PC-3 (cell line): ENCODE measurements at regions not wholly inside any gene's neighbourhood (a gene's known extent, or its start where the extent isn't known, plus 50 kb on each side); places are given as distances from the start of the nearest gene placed in this dataset.

Experiments used
- ATAC-seq: fragments of 200-7000 bp; cut with Tn5 transposase; 2 replicates; pipeline ENCODE4 v1.9.1; 2020; ENCODE audit warnings: mild to moderate bottlenecking, moderate library complexity
- BruUV-seq: library from RNA; stranded (reverse); fragments of 400-500 nt; replicated peaks from 2 replicates; lab custom pipeline; 2021; lab: Mats Ljungman, UMichigan
- CTCF ChIA-PET: fragments of 300-600 bp; sonication (Branson Sonifier 250); formaldehyde crosslinking; loops from one replicate; lab custom pipeline; 2022; ENCODE audit warnings: antibody characterized with exemption; lab: Charles Lee
- POLR2A ChIA-PET: fragments of 300-600 bp; sonication (Branson Sonifier 250); formaldehyde crosslinking; loops from one replicate; lab custom pipeline; 2022; ENCODE audit warnings: antibody characterized with exemption; ENCODE audit not compliant: unreplicated experiment; lab: Charles Lee
- DNase-seq: peaks from one replicate; pipeline ENCODE4 v3.0.0-alpha.2; 2015
- H2AFZ ChIP-seq: fragments of 300-600 bp; sonication (generic); 2 replicates; pipeline ENCODE4 v1.6.0; 2016; ENCODE audit warnings: antibody characterized with exemption, low read length
- H3F3A ChIP-seq: fragments of 300-600 bp; sonication (generic); one replicate; pipeline ENCODE4 v1.6.0; 2017; ENCODE audit warnings: antibody characterized with exemption, low read length, control low read depth, mild to moderate bottlenecking; ENCODE audit not compliant: unreplicated experiment
- H3K27ac ChIP-seq: fragments of 300-600 bp; sonication (generic); 2 replicates; pipeline ENCODE4 v1.5.1; 2016; ENCODE audit warnings: mild to moderate bottlenecking, low read length
- H3K27me3 ChIP-seq: fragments of 300-600 bp; sonication (generic); 2 replicates; pipeline ENCODE4 v1.6.1; 2016; ENCODE audit warnings: low read length, mixed read lengths
- H3K36me3 ChIP-seq: fragments of 300-600 bp; sonication (generic); 2 replicates; pipeline ENCODE4 v1.6.1; 2016; ENCODE audit warnings: low read depth, mixed run types, low read length, mixed read lengths
- H3K4me1 ChIP-seq: fragments of 300-600 bp; sonication (generic); 2 replicates; pipeline ENCODE4 v1.5.1; 2016; ENCODE audit warnings: low read length; ENCODE audit not compliant: insufficient read depth
- H3K4me2 ChIP-seq: fragments of 300-600 bp; sonication (generic); 2 replicates; pipeline ENCODE4 v1.6.0; 2016; ENCODE audit warnings: low read length
- H3K4me3 ChIP-seq: fragments of 300-600 bp; sonication (generic); 2 replicates; pipeline ENCODE4 v1.5.1; 2016; ENCODE audit warnings: mild to moderate bottlenecking, low read length, mixed read lengths
- H3K79me2 ChIP-seq: fragments of 300-600 bp; sonication (generic); 2 replicates; pipeline ENCODE4 v1.6.1; 2017; ENCODE audit warnings: low read length, mixed read lengths
- H3K9ac ChIP-seq: fragments of 300-600 bp; sonication (generic); 2 replicates; pipeline ENCODE4 v1.6.0; 2016; ENCODE audit warnings: mild to moderate bottlenecking, low read length
- H3K9me2 ChIP-seq: fragments of 300-600 bp; sonication (generic); replicated peaks from 2 replicates; pipeline ENCODE4 v1.6.1; 2016; ENCODE audit warnings: mixed run types, low read length, mixed read lengths
- H3K9me3 ChIP-seq: fragments of 300-600 bp; sonication (generic); 2 replicates; pipeline ENCODE4 v1.6.1; 2016; ENCODE audit warnings: low read length, mixed read lengths
- H4K20me1 ChIP-seq: fragments of 300-600 bp; sonication (generic); 2 replicates; pipeline ENCODE4 v1.6.1; 2016; ENCODE audit warnings: low read length, mixed read lengths
- EZH2 ChIP-seq: fragments of 300-600 bp; sonication (generic); IDR thresholded peaks from one replicate; pipeline ENCODE4 v1.6.1; 2017; ENCODE audit warnings: antibody characterized with exemption, mild to moderate bottlenecking, low read length; ENCODE audit not compliant: unreplicated experiment
- EZH2phosphoT487 ChIP-seq: fragments of 300-600 bp; sonication (generic); IDR thresholded peaks from 2 replicates; pipeline ENCODE4 v1.6.1; 2018; ENCODE audit warnings: mild to moderate bottlenecking, antibody characterized with exemption, low read length, borderline replicate concordance
- intact Hi-C: fragments of 100-400 bp; cut with micrococcal nuclease; formaldehyde crosslinking; loops from 2 replicates; pipeline ENCODE4 v1.9.0; 2023
- TF ChIP-seq, protein P1 (sequence below): fragments of 300-600 bp; sonication (generic); conservative IDR thresholded peaks from 2 replicates; pipeline ENCODE4 v1.5.1; 2017; ENCODE audit warnings: antibody characterized with exemption, low read depth, mild to moderate bottlenecking, low read length

DNA sequence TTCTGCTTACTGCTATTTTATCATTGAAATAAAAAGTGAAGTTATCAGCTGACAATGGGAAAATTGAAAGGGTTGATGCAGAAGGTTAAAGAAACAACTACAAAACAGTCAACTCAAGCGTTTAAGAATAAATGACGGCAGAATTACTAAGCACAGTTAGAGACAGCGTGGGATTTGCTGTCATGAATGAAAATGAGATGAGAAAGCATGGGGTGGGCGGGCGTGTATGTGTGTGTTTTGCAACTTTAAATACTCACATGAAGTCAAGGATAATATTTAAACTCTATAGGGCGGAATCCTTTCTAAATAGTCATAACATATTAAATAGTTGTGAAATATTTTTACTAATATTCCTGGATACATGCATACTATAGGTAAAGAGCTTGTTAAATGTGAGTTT lies 450.8 kb downstream of the ETV1 start:
- Histone ChIP-seq H3K27ac (0 out of 2 replicates have a peak overlapping the region, but pooled peaks have one; percentile 7), H2AFZ (no peak overlapping the region), H3K9ac (no peak overlapping the region), H3K4me2 (no peak overlapping the region), H3K36me3 (no peaks in the 10 kb centered on the region), H3K9me3 (no peaks in the 10 kb centered on the region), H3K27me3 (no peaks in the 10 kb centered on the region), H3K9me2 (no peaks in the 10 kb centered on the region), H3F3A (no peaks in the 10 kb centered on the region), H3K4me3 (no peak overlapping the region), H4K20me1 (no peaks in the 10 kb centered on the region), H3K4me1 (peaks cover 17% of the 10 kb centered on the region), H3K79me2 (no peaks in the 10 kb centered on the region)
- ChIA-PET CTCF (no interaction called here), POLR2A (no interaction called here)
- intact Hi-C loops, result no loop called here
- 0 out of 2 replicates have a peak, but pooled peaks have one; percentile 13 for ATAC-seq
- no peak for TF ChIP-seq EZH2
- TF ChIP-seq, protein P1, sequence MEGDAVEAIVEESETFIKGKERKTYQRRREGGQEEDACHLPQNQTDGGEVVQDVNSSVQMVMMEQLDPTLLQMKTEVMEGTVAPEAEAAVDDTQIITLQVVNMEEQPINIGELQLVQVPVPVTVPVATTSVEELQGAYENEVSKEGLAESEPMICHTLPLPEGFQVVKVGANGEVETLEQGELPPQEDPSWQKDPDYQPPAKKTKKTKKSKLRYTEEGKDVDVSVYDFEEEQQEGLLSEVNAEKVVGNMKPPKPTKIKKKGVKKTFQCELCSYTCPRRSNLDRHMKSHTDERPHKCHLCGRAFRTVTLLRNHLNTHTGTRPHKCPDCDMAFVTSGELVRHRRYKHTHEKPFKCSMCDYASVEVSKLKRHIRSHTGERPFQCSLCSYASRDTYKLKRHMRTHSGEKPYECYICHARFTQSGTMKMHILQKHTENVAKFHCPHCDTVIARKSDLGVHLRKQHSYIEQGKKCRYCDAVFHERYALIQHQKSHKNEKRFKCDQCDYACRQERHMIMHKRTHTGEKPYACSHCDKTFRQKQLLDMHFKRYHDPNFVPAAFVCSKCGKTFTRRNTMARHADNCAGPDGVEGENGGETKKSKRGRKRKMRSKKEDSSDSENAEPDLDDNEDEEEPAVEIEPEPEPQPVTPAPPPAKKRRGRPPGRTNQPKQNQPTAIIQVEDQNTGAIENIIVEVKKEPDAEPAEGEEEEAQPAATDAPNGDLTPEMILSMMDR, result no peak
- TF ChIP-seq EZH2phosphoT487, result no peak
- DNase-seq, result peak; percentile 36
- no TSS peak for BruUV-seq

DNA sequence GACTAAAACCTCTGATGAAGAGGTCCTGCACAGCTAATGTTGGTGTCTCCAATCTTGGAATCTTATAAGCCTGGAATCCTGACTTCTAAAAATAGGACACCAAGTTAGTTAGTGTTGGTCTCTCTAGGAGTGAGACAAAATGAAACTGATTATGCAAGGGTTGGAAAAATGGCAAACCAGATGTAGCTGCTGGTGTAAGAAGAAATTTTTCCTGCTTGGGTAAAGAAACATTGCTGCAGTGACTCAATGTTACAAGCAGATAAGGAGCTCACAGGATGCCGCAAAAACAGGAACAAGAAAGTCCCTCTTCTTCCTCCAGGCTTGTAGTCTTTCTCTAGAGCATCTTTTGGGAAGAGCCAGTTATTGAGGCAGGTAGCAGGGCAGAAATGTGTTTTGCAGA lies 449.0 kb downstream of the ETV1 start:
- H2AFZ ChIP-seq, result no peak overlapping the region
- H3K4me3 ChIP-seq, result no peak overlapping the region
- peaks cover 17% of the 10 kb centered on the region for H3K4me1 ChIP-seq
- H3K9me2 ChIP-seq, result no peaks in the 10 kb centered on the region
- no peaks in the 10 kb centered on the region for H3K79me2 ChIP-seq
- H3K9me3 ChIP-seq, result no peaks in the 10 kb centered on the region
- no peak overlapping the region for H3K27ac ChIP-seq
- H4K20me1 ChIP-seq, result no peaks in the 10 kb centered on the region
- ChIA-PET POLR2A (no interaction called here), CTCF (no interaction called here)
- TF ChIP-seq EZH2phosphoT487, result no peak
- no peak for TF ChIP-seq EZH2
- TF ChIP-seq, protein P1, result no peak
- peak; percentile 25 for DNase-seq
- peak; percentile 13; the same call in 1 of the 2 replicates for ATAC-seq
- no TSS peak for BruUV-seq
- no peaks in the 10 kb centered on the region for H3F3A ChIP-seq
- no peaks in the 10 kb centered on the region for H3K36me3 ChIP-seq
- H3K27me3 ChIP-seq, result no peaks in the 10 kb centered on the region
- no peak overlapping the region for H3K9ac ChIP-seq
- intact Hi-C loops, result no loop called here
- no peak overlapping the region for H3K4me2 ChIP-seq

DNA sequence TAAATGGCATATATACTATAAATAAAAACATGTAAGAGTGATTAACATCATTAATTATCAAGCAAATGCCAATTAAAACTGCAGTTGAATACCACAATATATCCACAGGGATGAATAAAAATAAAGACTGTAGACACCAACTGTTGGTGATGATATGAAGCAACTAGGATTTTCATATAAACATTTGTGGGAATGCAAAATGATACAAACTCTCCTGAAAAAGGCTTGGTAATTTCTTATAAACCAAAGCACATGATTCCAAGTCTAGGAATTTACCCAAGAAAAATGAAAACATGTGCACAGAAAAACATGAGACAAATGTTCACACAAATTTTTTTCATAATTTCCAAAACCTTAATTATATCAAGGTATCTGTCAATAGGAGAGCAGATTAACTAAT lies 448.1 kb downstream of the ETV1 start:
- no peak overlapping the region for H3K4me3 ChIP-seq
- no peaks in the 10 kb centered on the region for H3K9me2 ChIP-seq
- H3K27ac ChIP-seq, result no peak overlapping the region
- peaks cover 17% of the 10 kb centered on the region for H3K4me1 ChIP-seq
- H2AFZ ChIP-seq, result no peak overlapping the region
- BruUV-seq, result no TSS peak
- H3K79me2 ChIP-seq, result no peaks in the 10 kb centered on the region
- no peaks in the 10 kb centered on the region for H3K36me3 ChIP-seq
- DNase-seq (no peak), ATAC-seq (no peak)
- intact Hi-C loops, result no loop called here
- H3K9ac ChIP-seq, result no peak overlapping the region
- ChIA-PET CTCF (no interaction called here), POLR2A (no interaction called here)
- TF ChIP-seq EZH2 (no peak), EZH2phosphoT487 (no peak)
- TF ChIP-seq, protein P1, result no peak
- H4K20me1 ChIP-seq, result no peaks in the 10 kb centered on the region
- H3K9me3 ChIP-seq, result no peaks in the 10 kb centered on the region
- no peak overlapping the region for H3K4me2 ChIP-seq
- H3F3A ChIP-seq, result no peaks in the 10 kb centered on the region
- no peaks in the 10 kb centered on the region for H3K27me3 ChIP-seq
